DOHH2 (cell line): ENCODE measurements at regions not wholly inside any gene's neighbourhood (a gene's known extent, or its start where the extent isn't known, plus 50 kb on each side); places are given as distances from the start of the nearest gene placed in this dataset.

Source experiments
- H3F3A ChIP-seq: fragments of 200-600 bp; sonication (generic), shearing (Covaris generic); 2 replicates; pipeline ENCODE4 v1.6.0; 2016; ENCODE audit warnings: antibody characterized with exemption, mild to moderate bottlenecking; ENCODE audit not compliant: control insufficient read depth, insufficient read depth
- H3K27ac ChIP-seq: fragments of 200-600 bp; sonication (generic); 2 replicates; pipeline ENCODE4 v1.5.1; 2014; ENCODE audit warnings: low read depth, mild to moderate bottlenecking, low read length, moderate library complexity
- H3K27me3 ChIP-seq: fragments of 200-600 bp; sonication (generic); 2 replicates; pipeline ENCODE4 v1.6.1; 2014; ENCODE audit warnings: mild to moderate bottlenecking, low read length, mixed read lengths; ENCODE audit not compliant: control insufficient read depth
- H3K36me3 ChIP-seq: fragments of 200-600 bp; sonication (generic); 2 replicates; pipeline ENCODE4 v1.6.1; 2014; ENCODE audit warnings: mild to moderate bottlenecking, low read length, moderate library complexity, mixed read lengths; ENCODE audit not compliant: control insufficient read depth
- H3K4me1 ChIP-seq: fragments of 200-600 bp; sonication (generic); 2 replicates; pipeline ENCODE4 v1.6.1; 2014; ENCODE audit warnings: mild to moderate bottlenecking, low read length, mixed read lengths; ENCODE audit not compliant: control insufficient read depth
- H3K4me2 ChIP-seq: fragments of 200-600 bp; sonication (generic); 2 replicates; pipeline ENCODE4 v1.6.0; 2014; ENCODE audit warnings: mild to moderate bottlenecking, low read length, moderate library complexity
- H3K4me3 ChIP-seq: fragments of 200-600 bp; sonication (generic); 2 replicates; pipeline ENCODE4 v1.5.1; 2014; ENCODE audit warnings: mild to moderate bottlenecking, low read length, mixed read lengths
- H3K79me2 ChIP-seq: fragments of 200-600 bp; sonication (generic); 2 replicates; pipeline ENCODE4 v1.6.1; 2014; ENCODE audit warnings: mild to moderate bottlenecking, low read length, mixed read lengths; ENCODE audit not compliant: control insufficient read depth
- H3K9me2 ChIP-seq: fragments of 200-600 bp; sonication (generic); replicated peaks from 2 replicates; pipeline ENCODE4 v1.6.1; 2014; ENCODE audit warnings: mild to moderate bottlenecking, low read length, mixed read lengths; ENCODE audit not compliant: control insufficient read depth
- H3K9me3 ChIP-seq: fragments of 200-600 bp; sonication (generic); 2 replicates; pipeline ENCODE4 v1.6.1; 2014; ENCODE audit warnings: antibody characterized with exemption, low read length, mixed read lengths; ENCODE audit not compliant: control insufficient read depth, insufficient read depth
- H4K20me1 ChIP-seq: fragments of 200-600 bp; sonication (generic); 2 replicates; pipeline ENCODE4 v1.6.0; 2014; ENCODE audit warnings: low read depth, mild to moderate bottlenecking, antibody characterized with exemption, low read length, moderate library complexity; ENCODE audit not compliant: control insufficient read depth, insufficient read depth
- EZH2phosphoT487 ChIP-seq: fragments of 200-600 bp; sonication (generic); IDR thresholded peaks from 2 replicates; pipeline ENCODE4 v1.6.1; 2017; ENCODE audit warnings: borderline replicate concordance, mild to moderate bottlenecking, antibody characterized with exemption, low read length, moderate library complexity, mixed read lengths
- TF ChIP-seq, protein P1 (sequence below): fragments of 200-600 bp; sonication (generic); IDR thresholded peaks from one replicate; pipeline ENCODE4 v1.5.1; 2014; ENCODE audit warnings: antibody characterized with exemption, mild to moderate bottlenecking, low read depth, low read length; ENCODE audit not compliant: poor library complexity, severe bottlenecking

DNA sequence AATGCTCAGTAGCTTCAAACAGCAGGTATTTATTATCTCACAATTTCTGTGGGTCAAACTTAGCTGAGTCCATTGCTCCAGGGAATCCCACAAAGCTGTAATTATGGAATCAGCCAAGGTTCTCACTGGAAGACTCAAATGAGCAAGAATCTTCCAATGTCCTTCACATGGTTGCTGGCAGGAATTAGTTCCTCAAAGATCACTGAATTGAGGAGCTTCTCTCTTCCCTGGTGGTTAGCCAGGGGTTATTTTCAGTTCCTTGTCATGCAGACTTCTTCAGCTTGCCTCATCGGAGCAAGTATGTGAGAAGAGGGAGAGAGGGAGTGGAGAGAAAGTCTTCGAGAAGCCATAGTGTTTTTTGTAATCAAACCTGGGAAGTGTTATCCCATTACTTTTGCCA, 2331.9 kb downstream of the MAT2B start:
- Histone ChIP-seq H3K4me1 (no peaks in the 10 kb centered on the region), H3F3A (no peaks in the 10 kb centered on the region), H3K9me2 (no peaks in the 10 kb centered on the region), H3K27me3 (no peaks in the 10 kb centered on the region), H3K4me3 (no peak overlapping the region), H4K20me1 (no peaks in the 10 kb centered on the region), H3K4me2 (no peak overlapping the region), H3K36me3 (no peaks in the 10 kb centered on the region), H3K79me2 (no peaks in the 10 kb centered on the region), H3K9me3 (no peaks in the 10 kb centered on the region), H3K27ac (no peak overlapping the region)
- TF ChIP-seq, protein P1, sequence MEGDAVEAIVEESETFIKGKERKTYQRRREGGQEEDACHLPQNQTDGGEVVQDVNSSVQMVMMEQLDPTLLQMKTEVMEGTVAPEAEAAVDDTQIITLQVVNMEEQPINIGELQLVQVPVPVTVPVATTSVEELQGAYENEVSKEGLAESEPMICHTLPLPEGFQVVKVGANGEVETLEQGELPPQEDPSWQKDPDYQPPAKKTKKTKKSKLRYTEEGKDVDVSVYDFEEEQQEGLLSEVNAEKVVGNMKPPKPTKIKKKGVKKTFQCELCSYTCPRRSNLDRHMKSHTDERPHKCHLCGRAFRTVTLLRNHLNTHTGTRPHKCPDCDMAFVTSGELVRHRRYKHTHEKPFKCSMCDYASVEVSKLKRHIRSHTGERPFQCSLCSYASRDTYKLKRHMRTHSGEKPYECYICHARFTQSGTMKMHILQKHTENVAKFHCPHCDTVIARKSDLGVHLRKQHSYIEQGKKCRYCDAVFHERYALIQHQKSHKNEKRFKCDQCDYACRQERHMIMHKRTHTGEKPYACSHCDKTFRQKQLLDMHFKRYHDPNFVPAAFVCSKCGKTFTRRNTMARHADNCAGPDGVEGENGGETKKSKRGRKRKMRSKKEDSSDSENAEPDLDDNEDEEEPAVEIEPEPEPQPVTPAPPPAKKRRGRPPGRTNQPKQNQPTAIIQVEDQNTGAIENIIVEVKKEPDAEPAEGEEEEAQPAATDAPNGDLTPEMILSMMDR = no peak
- no peak for TF ChIP-seq EZH2phosphoT487

DNA sequence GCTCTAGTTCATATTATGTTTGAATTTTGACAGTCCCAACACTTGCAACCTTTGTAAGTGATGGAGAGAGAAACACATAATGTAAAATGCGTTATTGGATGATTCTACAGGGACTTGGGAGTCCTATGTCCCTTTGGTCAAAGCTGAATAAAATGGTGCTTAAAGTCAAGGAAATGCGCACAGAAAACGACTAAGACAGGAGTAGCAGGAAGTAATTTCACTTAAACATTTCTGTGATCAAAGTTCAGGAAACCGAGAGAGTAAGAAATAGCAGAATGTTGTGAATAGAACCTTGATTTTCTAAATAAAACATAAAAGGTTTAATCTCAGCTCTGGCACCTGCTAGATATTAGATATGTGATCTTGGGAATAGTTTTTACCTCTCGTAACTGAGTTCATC, 2339.2 kb downstream of the MAT2B start:
- Histone ChIP-seq H3K4me1 (no peaks in the 10 kb centered on the region), H3K4me2 (no peak overlapping the region), H4K20me1 (no peaks in the 10 kb centered on the region), H3K27me3 (no peaks in the 10 kb centered on the region), H3K9me3 (no peaks in the 10 kb centered on the region), H3K4me3 (no peak overlapping the region), H3K27ac (no peak overlapping the region), H3K79me2 (no peaks in the 10 kb centered on the region), H3K9me2 (no peaks in the 10 kb centered on the region), H3K36me3 (no peaks in the 10 kb centered on the region), H3F3A (no peaks in the 10 kb centered on the region)
- TF ChIP-seq, protein P1 = no peak
- TF ChIP-seq EZH2phosphoT487 = no peak

GRCh38 chr5:165858118-165858517, 2352.7 kb downstream of the MAT2B start:
- H4K20me1 ChIP-seq = no peaks in the 10 kb centered on the region
- H3K4me3 ChIP-seq = no peak overlapping the region
- H3F3A ChIP-seq = no peaks in the 10 kb centered on the region
- no peaks in the 10 kb centered on the region for H3K27me3 ChIP-seq
- no peaks in the 10 kb centered on the region for H3K9me3 ChIP-seq
- H3K27ac ChIP-seq = no peak overlapping the region
- no peak for TF ChIP-seq EZH2phosphoT487
- TF ChIP-seq, protein P1 = no peak
- no peak overlapping the region for H3K4me2 ChIP-seq
- no peaks in the 10 kb centered on the region for H3K4me1 ChIP-seq
- H3K9me2 ChIP-seq = no peaks in the 10 kb centered on the region
- no peaks in the 10 kb centered on the region for H3K79me2 ChIP-seq
- no peaks in the 10 kb centered on the region for H3K36me3 ChIP-seq

GRCh38 chr5:165859251-165859650, 2353.8 kb downstream of the MAT2B start:
- H3K4me3 ChIP-seq = no peak overlapping the region
- no peak overlapping the region for H3K27ac ChIP-seq
- TF ChIP-seq EZH2phosphoT487 = no peak
- TF ChIP-seq, protein P1 = no peak
- no peaks in the 10 kb centered on the region for H3K9me2 ChIP-seq
- no peaks in the 10 kb centered on the region for H3K27me3 ChIP-seq
- H3K4me2 ChIP-seq = no peak overlapping the region
- H3K9me3 ChIP-seq = no peaks in the 10 kb centered on the region
- H3F3A ChIP-seq = no peaks in the 10 kb centered on the region
- no peaks in the 10 kb centered on the region for H3K79me2 ChIP-seq
- no peaks in the 10 kb centered on the region for H3K4me1 ChIP-seq
- H4K20me1 ChIP-seq = no peaks in the 10 kb centered on the region
- no peaks in the 10 kb centered on the region for H3K36me3 ChIP-seq
